Lung (tissue), 11 donors: ENCODE measurements at regions not wholly inside any gene's neighbourhood (a gene's known extent, or its start where the extent isn't known, plus 50 kb on each side); places are given as distances from the start of the nearest gene placed in this dataset.

Experiments used
- ATAC-seq: fragments of 200-7000 bp; cut with Tn5 transposase; one replicate; pipeline ENCODE4 v1.9.1; 2020; ENCODE audit warnings: moderate number of reproducible peaks; ENCODE audit not compliant: insufficient read depth, low FRiP score
- DNase-seq, 3 donors: peaks; one replicate each; pipeline ENCODE4 v3.0.0-alpha.2; 2013 to 2017
- H3K27ac ChIP-seq, 2 donors: one replicate each; pipeline ENCODE4 v1.5.1; 2013; ENCODE audit warnings: mild to moderate bottlenecking in 2 of 2, moderate library complexity in 2 of 2, control low read depth in 1 of 2, inconsistent platforms in 1 of 2, low read depth in 1 of 2, low read length in 1 of 2
- H3K27me3 ChIP-seq, 3 donors: one replicate each; pipeline ENCODE4 v1.5.1; 2013; ENCODE audit warnings: low read length in 2 of 3; ENCODE audit not compliant: control insufficient read depth in 3 of 3, insufficient read depth in 3 of 3
- H3K36me3 ChIP-seq, 4 donors: one replicate each; pipeline ENCODE4 v1.5.1; 2013; ENCODE audit warnings: low read length in 4 of 4, mild to moderate bottlenecking in 1 of 4, moderate library complexity in 1 of 4; ENCODE audit not compliant: control insufficient read depth in 4 of 4, insufficient read depth in 4 of 4
- H3K4me1 ChIP-seq, 5 donors: one replicate each; pipeline ENCODE4 v1.5.1; 2013; ENCODE audit warnings: low read length in 5 of 5, mild to moderate bottlenecking in 2 of 5, moderate library complexity in 1 of 5; ENCODE audit not compliant: control insufficient read depth in 5 of 5, insufficient read depth in 5 of 5
- H3K4me3 ChIP-seq: one replicate; pipeline ENCODE4 v1.5.1; 2013; ENCODE audit warnings: mild to moderate bottlenecking, control low read depth, moderate library complexity
- H3K9ac ChIP-seq, 2 donors: one replicate each; pipeline ENCODE4 v1.5.1; 2013; ENCODE audit warnings: low read length in 2 of 2, control low read depth in 1 of 2; ENCODE audit not compliant: insufficient read depth in 1 of 2
- H3K9me3 ChIP-seq, 4 donors: one replicate each; pipeline ENCODE4 v1.5.1; 2013; ENCODE audit warnings: low read length in 3 of 4, mild to moderate bottlenecking in 1 of 4, moderate library complexity in 1 of 4; ENCODE audit not compliant: control insufficient read depth in 4 of 4, insufficient read depth in 3 of 4
- WGBS, 2 donors: extraction: QIAGEN DNeasy Blood & Tissue Kit; methylation state at CpG; one replicate each; pipeline ENCODE4 v1.1.7; 2013; 5-methylcytosine and 5-hydroxymethylcytosine counted together
- TF ChIP-seq, protein P1 (sequence below): IDR thresholded peaks from 2 replicates; pipeline ENCODE4 v1.5.1; 2012; ENCODE audit warnings: mild to moderate bottlenecking; ENCODE audit errors: control extremely low read depth, extremely low read depth
- donor health status: control.
- donor health status: control.
- donor health status: Bipolar disorder and iron deficiency.
- donor health status: healthy.
- donor health status: DM: yes; HTN: yes; CAD: no.

DNA sequence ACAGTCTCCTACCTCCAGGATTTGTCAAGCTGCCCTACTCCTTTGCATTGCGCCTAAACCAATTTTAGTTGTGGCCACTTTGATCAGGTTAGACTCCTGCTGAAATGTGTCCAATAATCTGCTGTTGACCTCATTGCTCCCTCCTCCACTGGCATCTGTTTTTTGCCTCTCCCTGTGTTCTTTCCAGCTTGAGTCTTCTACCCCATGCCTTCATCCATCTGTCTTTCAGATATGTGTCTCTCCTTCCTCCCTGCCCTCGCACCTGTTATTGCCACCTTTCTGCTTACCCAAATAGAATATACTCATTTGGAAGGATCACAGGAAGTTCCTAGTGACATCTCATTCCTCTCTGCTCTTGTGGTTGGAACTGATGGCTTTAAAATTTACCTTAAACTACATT, 366.6 kb upstream of the CLNK start:
- Histone ChIP-seq H3K4me3 (no peak overlapping the region), H3K4me1 (peaks cover 0 to 2% (median 0%) of the 10 kb centered on the region in 5 donors), H3K9ac (no peak overlapping the region), H3K9me3 (no peaks in the 10 kb centered on the region), H3K27ac (no peak overlapping the region), H3K27me3 (no peaks in the 10 kb centered on the region), H3K36me3 (no peaks in the 10 kb centered on the region)
- TF ChIP-seq, protein P1, sequence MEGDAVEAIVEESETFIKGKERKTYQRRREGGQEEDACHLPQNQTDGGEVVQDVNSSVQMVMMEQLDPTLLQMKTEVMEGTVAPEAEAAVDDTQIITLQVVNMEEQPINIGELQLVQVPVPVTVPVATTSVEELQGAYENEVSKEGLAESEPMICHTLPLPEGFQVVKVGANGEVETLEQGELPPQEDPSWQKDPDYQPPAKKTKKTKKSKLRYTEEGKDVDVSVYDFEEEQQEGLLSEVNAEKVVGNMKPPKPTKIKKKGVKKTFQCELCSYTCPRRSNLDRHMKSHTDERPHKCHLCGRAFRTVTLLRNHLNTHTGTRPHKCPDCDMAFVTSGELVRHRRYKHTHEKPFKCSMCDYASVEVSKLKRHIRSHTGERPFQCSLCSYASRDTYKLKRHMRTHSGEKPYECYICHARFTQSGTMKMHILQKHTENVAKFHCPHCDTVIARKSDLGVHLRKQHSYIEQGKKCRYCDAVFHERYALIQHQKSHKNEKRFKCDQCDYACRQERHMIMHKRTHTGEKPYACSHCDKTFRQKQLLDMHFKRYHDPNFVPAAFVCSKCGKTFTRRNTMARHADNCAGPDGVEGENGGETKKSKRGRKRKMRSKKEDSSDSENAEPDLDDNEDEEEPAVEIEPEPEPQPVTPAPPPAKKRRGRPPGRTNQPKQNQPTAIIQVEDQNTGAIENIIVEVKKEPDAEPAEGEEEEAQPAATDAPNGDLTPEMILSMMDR, result no peak
- DNase-seq (no peak), ATAC-seq (no peak)
- WGBS, 2 donors, result 94% methylated on average over 2 of the region's 2 CpGs

DNA sequence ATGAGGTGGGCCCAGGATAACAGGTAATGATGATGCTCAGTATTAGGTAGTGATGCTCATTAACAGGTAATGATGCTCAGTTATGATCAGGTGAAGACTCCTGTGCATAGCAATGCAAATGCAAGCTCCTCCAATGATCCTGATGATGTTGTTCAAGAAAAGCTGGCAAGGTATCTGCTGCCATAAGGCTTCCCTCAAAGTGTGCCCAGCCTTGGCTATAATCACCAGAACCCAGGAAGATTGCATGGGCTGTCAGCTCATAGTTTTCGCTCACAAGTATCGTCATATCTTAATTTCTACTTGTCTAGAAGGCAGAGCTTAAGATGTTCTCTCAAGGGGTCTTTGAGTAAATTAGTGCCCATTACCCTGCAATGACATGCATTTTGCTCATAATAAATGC, 366.2 kb upstream of the CLNK start:
- WGBS, 2 donors, result 94 to 96% methylated on average over 2 of the region's 2 CpGs
- Histone ChIP-seq H3K9me3 (no peaks in the 10 kb centered on the region), H3K4me3 (no peak overlapping the region), H3K27me3 (no peaks in the 10 kb centered on the region), H3K36me3 (no peaks in the 10 kb centered on the region), H3K9ac (no peak overlapping the region), H3K4me1 (peaks cover 0 to 2% (median 0%) of the 10 kb centered on the region in 5 donors), H3K27ac (no peak overlapping the region)
- TF ChIP-seq, protein P1, result no peak
- DNase-seq (no peak), ATAC-seq (no peak)

DNA sequence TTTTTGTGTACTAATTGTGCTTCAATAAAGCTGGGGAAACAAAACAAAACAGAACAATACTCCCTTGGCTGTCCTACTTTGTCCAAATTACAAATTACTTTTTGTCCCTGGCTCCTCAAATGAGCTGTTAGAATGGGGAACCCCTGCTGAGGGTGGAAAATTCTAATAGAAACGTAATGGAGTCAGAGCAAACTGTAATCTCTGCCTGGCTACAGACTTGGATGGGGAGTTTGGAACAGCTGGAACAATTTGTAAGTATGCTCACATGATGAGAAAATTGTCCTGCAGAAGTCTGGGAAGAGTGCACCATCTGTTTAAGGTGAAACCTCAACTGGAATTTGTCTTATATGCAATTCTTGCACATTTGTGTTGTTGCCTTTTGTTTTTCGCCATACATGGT, 364.4 kb upstream of the CLNK start:
- peaks cover 0 to 2% (median 0%) of the 10 kb centered on the region in 5 donors for H3K4me1 ChIP-seq
- no peak overlapping the region for H3K27ac ChIP-seq
- WGBS, 2 donors, result 91 to 92% methylated on average over 2 of the region's 2 CpGs
- DNase-seq (peak in 1 of 3 donors; percentile 53), ATAC-seq (no peak)
- H3K9ac ChIP-seq, result no peak overlapping the region
- no peaks in the 10 kb centered on the region for H3K9me3 ChIP-seq
- H3K36me3 ChIP-seq, result no peaks in the 10 kb centered on the region
- H3K4me3 ChIP-seq, result no peak overlapping the region
- no peaks in the 10 kb centered on the region for H3K27me3 ChIP-seq
- TF ChIP-seq, protein P1, result no peak

DNA sequence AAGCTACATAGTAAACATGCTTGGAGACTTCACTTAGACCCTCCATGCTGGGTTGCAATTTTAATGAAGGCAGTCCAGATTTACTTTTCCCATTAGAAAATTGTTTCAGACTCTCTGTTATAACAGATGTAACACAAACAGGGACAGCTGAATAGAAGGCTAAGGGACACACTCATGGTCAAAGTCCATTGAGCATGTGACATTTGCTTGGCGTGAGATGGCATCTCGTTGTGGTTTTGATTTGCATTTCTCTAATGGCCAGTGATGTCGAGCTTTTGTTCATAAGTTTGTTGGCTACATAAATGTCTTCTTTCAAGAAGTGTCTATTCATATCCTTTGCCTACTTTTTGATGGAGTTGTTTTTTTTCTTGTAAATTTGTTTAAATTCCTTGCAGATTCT, 358.2 kb upstream of the CLNK start:
- 90 to 97% methylated on average over 3 of the region's 3 CpGs for WGBS, 2 donors

More for the DNA sequence above, 358.2 kb upstream of the CLNK start:
- no peaks in the 10 kb centered on the region for H3K9me3 ChIP-seq
- H3K4me1 ChIP-seq, result peaks cover 0 to 13% (median 8%) of the 10 kb centered on the region in 5 donors
- TF ChIP-seq, protein P1, result no peak
- H3K27me3 ChIP-seq, result no peaks in the 10 kb centered on the region
- DNase-seq (no peak), ATAC-seq (no peak)
- H3K4me3 ChIP-seq, result no peak overlapping the region
- no peak overlapping the region for H3K9ac ChIP-seq
- no peak overlapping the region for H3K27ac ChIP-seq
- H3K36me3 ChIP-seq, result no peaks in the 10 kb centered on the region
